ENCODE measurements at regions not wholly inside any gene's neighbourhood (a gene's known extent, or its start where the extent isn't known, plus 50 kb on each side); places are given as distances from the start of the nearest gene placed in this dataset.
"Not testable (repeated sequence)": the region's sequence is repeated elsewhere in the genome, so short reads cannot be mapped to it uniquely, and the experiment has no call there.

GRCh38 chr10:130345728-130346127 lies 209.5 kb downstream of the GLRX3 start:
- DNase-seq (ENCODE audit: low read depth in 4 of 4, low spot score in 2 of 4), result no peak

GRCh38 chr10:130350996-130351395 lies 214.8 kb downstream of the GLRX3 start:
- no peak for DNase-seq (ENCODE audit: low read depth in 4 of 4, low spot score in 2 of 4)

- DNase-seq (ENCODE audit: low read depth in 4 of 4, low spot score in 2 of 4), result no peak
Measured at GRCh38 chr10:130351466-130352290, 215.5 kb downstream of the GLRX3 start.

- no peak for DNase-seq (ENCODE audit: low read depth in 4 of 4, low spot score in 2 of 4)
Measured at GRCh38 chr10:130352291-130352645, 216.1 kb downstream of the GLRX3 start.

GRCh38 chr10:130353928-130354572 lies 217.9 kb downstream of the GLRX3 start:
- no peak for DNase-seq (ENCODE audit: low read depth in 4 of 4, low spot score in 2 of 4)

GRCh38 chr10:130354573-130354954 lies 218.4 kb downstream of the GLRX3 start:
- DNase-seq (ENCODE audit: low read depth in 4 of 4, low spot score in 2 of 4), result no peak

- DNase-seq (ENCODE audit: low read depth in 4 of 4, low spot score in 2 of 4), result no peak
Measured at GRCh38 chr10:130354976-130355795, 219.0 kb downstream of the GLRX3 start.

- not testable (repeated sequence) for DNase-seq (ENCODE audit: low read depth in 4 of 4, low spot score in 2 of 4)
Measured at GRCh38 chr10:130356429-130356828, 220.2 kb downstream of the GLRX3 start.

GRCh38 chr10:130357226-130357625 lies 221.0 kb downstream of the GLRX3 start:
- DNase-seq (ENCODE audit: low read depth in 4 of 4, low spot score in 2 of 4), result no peak

GRCh38 chr10:130357951-130358350 lies 221.8 kb downstream of the GLRX3 start:
- no peak for DNase-seq (ENCODE audit: low read depth in 4 of 4, low spot score in 2 of 4)

- no peak for DNase-seq (ENCODE audit: low read depth in 4 of 4, low spot score in 2 of 4)
Measured at GRCh38 chr10:130358981-130359650, 222.9 kb downstream of the GLRX3 start.

GRCh38 chr10:130359711-130360110 lies 223.5 kb downstream of the GLRX3 start:
- no peak for DNase-seq (ENCODE audit: low read depth in 4 of 4, low spot score in 2 of 4)

GRCh38 chr10:130360826-130361311 lies 224.7 kb downstream of the GLRX3 start:
- DNase-seq (ENCODE audit: low read depth in 4 of 4, low spot score in 2 of 4), result no peak

- DNase-seq (ENCODE audit: low read depth in 4 of 4, low spot score in 2 of 4), result no peak
Measured at GRCh38 chr10:130361351-130362105, 225.3 kb downstream of the GLRX3 start.

GRCh38 chr10:130362308-130362761 lies 226.1 kb downstream of the GLRX3 start:
- DNase-seq (ENCODE audit: low read depth in 4 of 4, low spot score in 2 of 4), result peak in 2 of 4 donors; percentile 68 to 74

- DNase-seq (ENCODE audit: low read depth in 4 of 4, low spot score in 2 of 4), result no peak
Measured at GRCh38 chr10:130363051-130363450, 226.9 kb downstream of the GLRX3 start.

GRCh38 chr10:130363899-130364445 lies 227.8 kb downstream of the GLRX3 start:
- no peak for DNase-seq (ENCODE audit: low read depth in 4 of 4, low spot score in 2 of 4)

- no peak for DNase-seq (ENCODE audit: low read depth in 4 of 4, low spot score in 2 of 4)
Measured at GRCh38 chr10:130364631-130365411, 228.6 kb downstream of the GLRX3 start.

Measured in left renal cortex interstitium (tissue), 4 donors.